CD8-positive, alpha-beta memory T cell (primary cell): ENCODE measurements at regions not wholly inside any gene's neighbourhood (a gene's known extent, or its start where the extent isn't known, plus 50 kb on each side); places are given as distances from the start of the nearest gene placed in this dataset.

Source experiments
- CTCF ChIA-PET: fragments of 350-600 bp; sonication (Branson Sonifier 250); formaldehyde crosslinking; loops from one replicate; lab custom pipeline; 2021; ENCODE audit warnings: antibody characterized with exemption; lab: Charles Lee
- POLR2A ChIA-PET: fragments of 350-600 bp; sonication (Branson Sonifier 250); formaldehyde crosslinking; loops from one replicate; lab custom pipeline; 2021; ENCODE audit warnings: antibody characterized with exemption; lab: Charles Lee
- DNase-seq, 5 donors: peaks; one replicate each; pipeline versions ENCODE4 v3.0.0 to v3.0.0-alpha.2; 2020 to 2022; ENCODE audit warnings: mixed read lengths in 1 of 5
- H3K27ac ChIP-seq: one replicate; pipeline ENCODE4 v1.7.0; 2013; ENCODE audit warnings: low read depth, mild to moderate bottlenecking, low read length, moderate library complexity
- H3K27me3 ChIP-seq: 2 replicates; pipeline ENCODE4 v1.7.0; 2013; ENCODE audit warnings: low read length, mild to moderate bottlenecking; ENCODE audit not compliant: insufficient read depth, poor library complexity, severe bottlenecking
- H3K36me3 ChIP-seq: 2 replicates; pipeline ENCODE4 v1.7.0; 2013; ENCODE audit warnings: mild to moderate bottlenecking, low read length, moderate library complexity; ENCODE audit not compliant: insufficient read depth
- H3K4me1 ChIP-seq: 2 replicates; pipeline ENCODE4 v1.7.0; 2013; ENCODE audit warnings: mild to moderate bottlenecking, low read length, moderate library complexity; ENCODE audit not compliant: insufficient read depth
- H3K4me3 ChIP-seq: 2 replicates; pipeline ENCODE4 v1.7.0; 2013; ENCODE audit warnings: mild to moderate bottlenecking, low read length
- H3K9me3 ChIP-seq: 2 replicates; pipeline ENCODE4 v1.7.0; 2013; ENCODE audit warnings: mild to moderate bottlenecking, low read length
- H3K27ac Mint-ChIP-seq, 8 donors: one replicate each; pipeline ENCODE4 v1.8.0; 2020 to 2021; ENCODE audit warnings: mixed read lengths in 8 of 8, mild to moderate bottlenecking in 6 of 8, inconsistent platforms in 3 of 8, moderate library complexity in 3 of 8
- H3K27me3 Mint-ChIP-seq, 2 donors: one replicate each; pipeline ENCODE4 v1.8.0; 2020 to 2021; ENCODE audit warnings: mixed read lengths in 2 of 2, mild to moderate bottlenecking in 1 of 2, moderate library complexity in 1 of 2
- H3K36me3 Mint-ChIP-seq, 3 donors: one replicate each; pipeline ENCODE4 v1.8.0; 2020 to 2021; ENCODE audit warnings: mixed read lengths in 3 of 3, inconsistent platforms in 1 of 3, mild to moderate bottlenecking in 1 of 3
- H3K4me1 Mint-ChIP-seq, 3 donors: one replicate each; pipeline ENCODE4 v1.8.0; 2020 to 2021; ENCODE audit warnings: mixed read lengths in 3 of 3, inconsistent platforms in 1 of 3, mild to moderate bottlenecking in 1 of 3
- H3K4me3 Mint-ChIP-seq, 7 donors: one replicate each; pipeline ENCODE4 v1.8.0; 2020 to 2021; ENCODE audit warnings: mixed read lengths in 7 of 7, mild to moderate bottlenecking in 6 of 7, moderate library complexity in 4 of 7, inconsistent platforms in 2 of 7
- H3K9me3 Mint-ChIP-seq, 5 donors: one replicate each; pipeline ENCODE4 v1.8.0; 2020 to 2022; ENCODE audit warnings: mixed read lengths in 5 of 5, mild to moderate bottlenecking in 3 of 5, moderate library complexity in 2 of 5, inconsistent platforms in 1 of 5

GRCh38 chr20:40749985-40750506, 61.0 kb upstream of the MAFB start:
- Mint-ChIP-seq H3K36me3 (peaks cover 0 to 3% (median 0%) of the 10 kb centered on the region in 3 donors), H3K4me1 (peaks cover 5 to 14% (median 8%) of the 10 kb centered on the region in 3 donors), H3K4me3 (no peak overlapping the region), H3K27ac (no peak overlapping the region), H3K27me3 (peaks cover 0 to 4% of the 10 kb centered on the region in 2 donors), H3K9me3 (no peaks in the 10 kb centered on the region)
- DNase-seq = no peak
- Histone ChIP-seq H3K4me3 (no peak overlapping the region), H3K27me3 (no peaks in the 10 kb centered on the region), H3K4me1 (no peaks in the 10 kb centered on the region), H3K9me3 (no peaks in the 10 kb centered on the region), H3K27ac (no peak overlapping the region), H3K36me3 (no peaks in the 10 kb centered on the region)
- ChIA-PET CTCF (no interaction called here), POLR2A (no interaction called here)

- Mint-ChIP-seq H3K9me3 (no peaks in the 10 kb centered on the region), H3K27me3 (no peaks in the 10 kb centered on the region), H3K4me1 (peaks cover 5 to 14% (median 8%) of the 10 kb centered on the region in 3 donors), H3K27ac (no peak overlapping the region), H3K4me3 (no peak overlapping the region), H3K36me3 (peaks cover 0 to 3% (median 0%) of the 10 kb centered on the region in 3 donors)
- no peaks in the 10 kb centered on the region for H3K27me3 ChIP-seq
- no peak overlapping the region for H3K27ac ChIP-seq
- H3K9me3 ChIP-seq = no peaks in the 10 kb centered on the region
- no peak for DNase-seq
- H3K4me1 ChIP-seq = no peaks in the 10 kb centered on the region
- no peaks in the 10 kb centered on the region for H3K36me3 ChIP-seq
- H3K4me3 ChIP-seq = no peak overlapping the region
- CTCF ChIA-PET = no interaction called here
- POLR2A ChIA-PET = no interaction called here
Measured at GRCh38 chr20:40750541-40751035, 61.6 kb upstream of the MAFB start.

- DNase-seq = no peak
- H3K9me3 Mint-ChIP-seq = no peaks in the 10 kb centered on the region
- peak overlapping the region in 1 of 8 donors; percentile 40 for H3K27ac Mint-ChIP-seq
- H3K9me3 ChIP-seq = no peaks in the 10 kb centered on the region
- peaks cover 0 to 3% (median 0%) of the 10 kb centered on the region in 3 donors for H3K36me3 Mint-ChIP-seq
- ChIA-PET POLR2A (no interaction called here), CTCF (no interaction called here)
- H3K27me3 Mint-ChIP-seq = no peaks in the 10 kb centered on the region
- peaks cover 22% of the 10 kb centered on the region for H3K4me1 ChIP-seq
- peaks cover 31 to 42% (median 37%) of the 10 kb centered on the region in 3 donors for H3K4me1 Mint-ChIP-seq
- H3K36me3 ChIP-seq = no peaks in the 10 kb centered on the region
- H3K4me3 Mint-ChIP-seq = no peak overlapping the region
- H3K27ac ChIP-seq = no peak overlapping the region
- no peak overlapping the region for H3K4me3 ChIP-seq
- no peaks in the 10 kb centered on the region for H3K27me3 ChIP-seq
Measured at GRCh38 chr20:40753472-40753871, 64.4 kb upstream of the MAFB start.

DNA sequence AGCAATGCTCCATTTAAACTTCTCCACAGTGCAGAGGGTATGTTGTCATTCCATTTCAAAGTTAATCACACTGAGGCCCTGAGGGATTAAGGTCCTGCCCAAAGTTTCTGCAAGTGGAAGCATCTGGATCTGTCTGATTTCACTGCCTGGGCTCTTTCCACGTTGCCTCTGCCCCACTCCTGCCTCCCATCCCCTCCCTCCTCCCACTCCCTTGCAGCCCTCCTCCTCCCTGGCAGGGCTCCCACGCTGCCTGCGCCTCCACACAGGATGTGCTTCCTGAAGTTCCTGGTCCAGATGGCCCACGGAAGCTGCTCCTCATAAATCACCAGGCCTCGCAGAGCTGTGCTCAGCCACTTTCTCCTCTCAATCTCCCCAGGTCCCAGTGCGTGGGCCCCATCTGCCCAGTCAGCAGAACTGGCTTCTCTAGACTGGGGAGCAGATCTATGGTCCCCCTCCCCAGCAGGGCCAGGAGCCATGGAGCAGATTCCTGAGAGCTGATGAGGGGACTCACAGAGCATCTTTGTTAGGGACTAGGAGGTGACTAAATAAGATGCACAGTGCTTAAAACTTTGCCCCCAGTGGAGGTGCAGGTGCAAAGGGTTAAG, 65.4 kb upstream of the MAFB start:
- H3K4me3 ChIP-seq = no peak overlapping the region
- Mint-ChIP-seq H3K4me1 (peaks cover 35 to 51% (median 43%) of the 10 kb centered on the region in 3 donors), H3K9me3 (no peaks in the 10 kb centered on the region), H3K27ac (peak overlapping the region in 1 of 8 donors; percentile 78), H3K27me3 (no peaks in the 10 kb centered on the region), H3K4me3 (no peak overlapping the region), H3K36me3 (peaks cover 0 to 3% (median 0%) of the 10 kb centered on the region in 3 donors)
- no peak overlapping the region for H3K27ac ChIP-seq
- H3K9me3 ChIP-seq = no peaks in the 10 kb centered on the region
- H3K36me3 ChIP-seq = no peaks in the 10 kb centered on the region
- ChIA-PET POLR2A (no interaction called here), CTCF (interaction anchor here (0.6 kb wide), 1 partner anchor 15 kb away, joined by 3 read pairs; no protein-coding TSS in a partner anchor)
- no peaks in the 10 kb centered on the region for H3K27me3 ChIP-seq
- DNase-seq = no peak
- peaks cover 22% of the 10 kb centered on the region for H3K4me1 ChIP-seq

DNA sequence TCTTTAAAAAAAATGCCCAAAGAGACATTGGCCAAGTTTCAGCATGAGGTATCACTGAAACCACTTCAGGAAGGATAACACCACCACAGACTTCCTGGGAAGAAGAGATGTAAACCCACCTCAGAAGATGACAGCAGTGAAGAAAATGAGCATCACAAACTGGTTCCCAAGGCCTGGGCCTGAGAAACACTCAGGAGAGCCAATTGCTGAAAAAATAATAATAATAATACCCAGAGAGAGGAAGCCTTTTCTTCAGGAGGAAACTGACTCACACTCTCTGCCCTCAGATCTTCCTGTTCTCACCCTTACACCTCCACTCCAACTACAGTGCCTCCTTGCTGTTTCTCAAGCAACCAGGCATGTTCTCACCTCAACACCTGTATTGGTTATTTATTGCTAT, 68.1 kb upstream of the MAFB start:
- no peak overlapping the region for H3K27ac ChIP-seq
- peaks cover 0 to 3% (median 0%) of the 10 kb centered on the region in 3 donors for H3K36me3 Mint-ChIP-seq
- no peaks in the 10 kb centered on the region for H3K9me3 ChIP-seq
- peak overlapping the region in 5 of 7 donors; percentile 24 to 54 (median 46) for H3K4me3 Mint-ChIP-seq
- no peaks in the 10 kb centered on the region for H3K36me3 ChIP-seq
- no peaks in the 10 kb centered on the region for H3K27me3 ChIP-seq
- peak overlapping the region; percentile 22 to 89 (median 70) for H3K27ac Mint-ChIP-seq
- H3K4me1 ChIP-seq = peaks cover 22% of the 10 kb centered on the region
- ChIA-PET POLR2A (no interaction called here), CTCF (no interaction called here)
- peaks cover 36 to 51% (median 45%) of the 10 kb centered on the region in 3 donors for H3K4me1 Mint-ChIP-seq
- no peaks in the 10 kb centered on the region for H3K27me3 Mint-ChIP-seq
- no peak overlapping the region for H3K4me3 ChIP-seq
- H3K9me3 Mint-ChIP-seq = no peaks in the 10 kb centered on the region
- DNase-seq = peak in 2 of 5 donors; percentile 17 to 31

DNA sequence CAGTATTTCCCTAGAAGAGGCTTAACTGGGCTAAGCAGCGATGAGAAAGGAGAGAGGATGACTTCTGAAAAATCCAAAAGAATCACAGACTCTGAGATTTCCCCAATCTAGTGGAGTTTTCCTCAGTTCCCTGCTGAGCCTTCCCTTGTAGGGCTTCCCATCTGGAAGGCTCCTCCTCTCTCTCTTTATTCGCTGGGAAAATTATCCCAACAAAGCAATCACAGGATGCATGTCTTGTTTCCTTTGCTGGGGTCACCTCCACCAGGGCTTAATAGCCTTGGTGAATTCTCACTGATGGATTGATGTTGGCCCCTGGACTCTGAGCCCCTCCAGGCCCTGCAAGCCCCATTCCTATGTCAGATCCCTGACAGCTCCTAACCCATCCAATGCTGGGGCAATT, 69.8 kb upstream of the MAFB start:
- POLR2A ChIA-PET = no interaction called here
- Histone ChIP-seq H3K4me3 (no peak overlapping the region), H3K36me3 (no peaks in the 10 kb centered on the region), H3K27me3 (no peaks in the 10 kb centered on the region), H3K9me3 (no peaks in the 10 kb centered on the region), H3K27ac (no peak overlapping the region), H3K4me1 (peaks cover 22% of the 10 kb centered on the region)
- Mint-ChIP-seq H3K27ac (peak overlapping the region in 1 of 8 donors; percentile 50), H3K4me3 (no peak overlapping the region), H3K9me3 (no peaks in the 10 kb centered on the region), H3K4me1 (peaks cover 32 to 42% (median 40%) of the 10 kb centered on the region in 3 donors), H3K36me3 (no peaks in the 10 kb centered on the region), H3K27me3 (no peaks in the 10 kb centered on the region)
- CTCF ChIA-PET = no interaction called here
- DNase-seq = no peak

GRCh38 chr20:40760399-40760798, 71.4 kb upstream of the MAFB start:
- H3K27me3 Mint-ChIP-seq = no peaks in the 10 kb centered on the region
- Histone ChIP-seq H3K27ac (no peak overlapping the region), H3K4me1 (peaks cover 22% of the 10 kb centered on the region), H3K4me3 (no peak overlapping the region), H3K27me3 (no peaks in the 10 kb centered on the region), H3K9me3 (no peaks in the 10 kb centered on the region), H3K36me3 (no peaks in the 10 kb centered on the region)
- no peak for DNase-seq
- no peaks in the 10 kb centered on the region for H3K9me3 Mint-ChIP-seq
- no peaks in the 10 kb centered on the region for H3K36me3 Mint-ChIP-seq
- H3K4me1 Mint-ChIP-seq = peaks cover 32 to 37% (median 37%) of the 10 kb centered on the region in 3 donors
- CTCF ChIA-PET = no interaction called here
- peak overlapping the region in 2 of 8 donors; percentile 21 to 24 for H3K27ac Mint-ChIP-seq
- no peak overlapping the region for H3K4me3 Mint-ChIP-seq
- POLR2A ChIA-PET = no interaction called here

DNA sequence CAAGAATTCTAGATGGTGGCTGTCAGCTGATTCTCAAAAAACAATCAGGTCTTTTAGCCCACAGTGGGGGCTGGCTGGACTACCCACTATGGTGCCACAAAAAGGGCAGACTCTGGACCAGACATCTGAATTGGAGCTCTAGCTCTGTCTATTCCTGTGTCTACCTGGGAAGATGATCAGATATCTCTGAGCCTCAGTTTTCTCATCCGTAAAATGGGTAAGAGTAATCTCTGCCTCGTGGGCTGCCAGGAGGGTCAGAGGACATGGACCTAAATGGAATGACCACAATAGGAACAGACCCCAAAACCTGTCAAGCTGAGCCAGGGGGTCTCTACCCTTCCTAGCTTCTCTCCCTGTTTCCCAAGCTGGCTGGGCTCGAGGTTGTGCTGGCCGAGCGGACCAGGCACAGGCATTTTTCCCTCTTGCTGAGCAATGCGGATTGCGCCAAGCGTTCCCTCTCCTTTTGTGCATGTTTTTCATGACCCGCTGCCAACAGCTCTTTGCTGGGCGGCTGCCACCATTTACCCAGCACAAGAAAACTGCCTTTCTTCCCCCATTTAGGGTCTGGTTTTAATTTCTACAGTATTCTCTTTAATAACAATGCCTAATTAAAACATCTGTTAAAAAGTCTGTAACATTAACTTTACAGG, 74.7 kb upstream of the MAFB start:
- no peaks in the 10 kb centered on the region for H3K36me3 Mint-ChIP-seq
- Histone ChIP-seq H3K36me3 (no peaks in the 10 kb centered on the region), H3K27ac (no peak overlapping the region), H3K9me3 (no peaks in the 10 kb centered on the region), H3K4me1 (no peaks in the 10 kb centered on the region), H3K4me3 (no peak overlapping the region), H3K27me3 (no peaks in the 10 kb centered on the region)
- ChIA-PET POLR2A (no interaction called here), CTCF (no interaction called here)
- no peak for DNase-seq
- no peak overlapping the region for H3K4me3 Mint-ChIP-seq
- peaks cover 3 to 6% (median 6%) of the 10 kb centered on the region in 3 donors for H3K4me1 Mint-ChIP-seq
- no peaks in the 10 kb centered on the region for H3K9me3 Mint-ChIP-seq
- H3K27ac Mint-ChIP-seq = no peak overlapping the region
- H3K27me3 Mint-ChIP-seq = peaks cover 0 to 8% of the 10 kb centered on the region in 2 donors
